ENCODE measurements at regions not wholly inside any gene's neighbourhood (a gene's known extent, or its start where the extent isn't known, plus 50 kb on each side); places are given as distances from the start of the nearest gene placed in this dataset.

DNA sequence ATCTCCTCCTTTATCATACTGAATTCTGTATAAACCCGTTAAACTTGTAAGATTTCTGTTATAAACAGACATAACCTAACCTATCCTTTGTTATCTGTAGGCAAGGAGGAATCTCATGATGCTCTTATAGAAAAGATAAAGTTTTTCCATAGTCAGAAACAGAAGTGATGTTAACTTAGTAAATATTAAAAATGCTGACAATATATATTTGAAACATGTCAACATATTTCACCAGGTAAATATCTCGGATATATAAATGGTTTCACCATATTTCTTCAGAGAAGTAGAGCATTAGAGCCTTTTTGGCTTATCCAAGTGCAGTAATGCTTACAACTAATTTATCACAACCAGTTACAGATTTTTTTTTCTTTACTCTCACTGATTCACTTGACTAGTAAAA, 625.9 kb downstream of the PDHA2 start:
- Histone ChIP-seq H3K9me3 (ENCODE audit: low read depth, low read length, poor library complexity, severe bottlenecking) (no peaks in the 10 kb centered on the region), H3K36me3 (ENCODE audit: insufficient read depth, low read length, poor library complexity, severe bottlenecking) (no peaks in the 10 kb centered on the region), H3K4me1 (ENCODE audit: insufficient read depth, low read length, poor library complexity, severe bottlenecking) (no peaks in the 10 kb centered on the region), H3K4me3 (ENCODE audit: low read depth, low read length, poor library complexity, severe bottlenecking) (no peak overlapping the region), H3K27ac (ENCODE audit: low read depth, low read length, poor library complexity, severe bottlenecking) (no peak overlapping the region), H3K27me3 (replicated peaks; ENCODE audit: insufficient read depth, low read depth, low read length, poor library complexity) (no peaks in the 10 kb centered on the region)
- ChIA-PET POLR2A (ENCODE audit: low non-redundant PET) (no interaction called here), CTCF (no interaction called here)
- TF ChIP-seq EZH2 (IDR thresholded peaks at IDR 0.05; ENCODE audit: borderline replicate concordance, low read depth, low read length, poor library complexity, severe bottlenecking) = no peak
- TF ChIP-seq, protein P1, sequence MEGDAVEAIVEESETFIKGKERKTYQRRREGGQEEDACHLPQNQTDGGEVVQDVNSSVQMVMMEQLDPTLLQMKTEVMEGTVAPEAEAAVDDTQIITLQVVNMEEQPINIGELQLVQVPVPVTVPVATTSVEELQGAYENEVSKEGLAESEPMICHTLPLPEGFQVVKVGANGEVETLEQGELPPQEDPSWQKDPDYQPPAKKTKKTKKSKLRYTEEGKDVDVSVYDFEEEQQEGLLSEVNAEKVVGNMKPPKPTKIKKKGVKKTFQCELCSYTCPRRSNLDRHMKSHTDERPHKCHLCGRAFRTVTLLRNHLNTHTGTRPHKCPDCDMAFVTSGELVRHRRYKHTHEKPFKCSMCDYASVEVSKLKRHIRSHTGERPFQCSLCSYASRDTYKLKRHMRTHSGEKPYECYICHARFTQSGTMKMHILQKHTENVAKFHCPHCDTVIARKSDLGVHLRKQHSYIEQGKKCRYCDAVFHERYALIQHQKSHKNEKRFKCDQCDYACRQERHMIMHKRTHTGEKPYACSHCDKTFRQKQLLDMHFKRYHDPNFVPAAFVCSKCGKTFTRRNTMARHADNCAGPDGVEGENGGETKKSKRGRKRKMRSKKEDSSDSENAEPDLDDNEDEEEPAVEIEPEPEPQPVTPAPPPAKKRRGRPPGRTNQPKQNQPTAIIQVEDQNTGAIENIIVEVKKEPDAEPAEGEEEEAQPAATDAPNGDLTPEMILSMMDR (conservative IDR thresholded peaks at IDR 0.05; ENCODE audit: low read depth, low read length) = no peak
- no peak for DNase-seq (ENCODE audit: low spot score)
- intact Hi-C loops (cut with micrococcal nuclease; ENCODE audit: unreplicated experiment) = no loop called here
- BruUV-seq (replicated peaks) = no TSS peak

DNA sequence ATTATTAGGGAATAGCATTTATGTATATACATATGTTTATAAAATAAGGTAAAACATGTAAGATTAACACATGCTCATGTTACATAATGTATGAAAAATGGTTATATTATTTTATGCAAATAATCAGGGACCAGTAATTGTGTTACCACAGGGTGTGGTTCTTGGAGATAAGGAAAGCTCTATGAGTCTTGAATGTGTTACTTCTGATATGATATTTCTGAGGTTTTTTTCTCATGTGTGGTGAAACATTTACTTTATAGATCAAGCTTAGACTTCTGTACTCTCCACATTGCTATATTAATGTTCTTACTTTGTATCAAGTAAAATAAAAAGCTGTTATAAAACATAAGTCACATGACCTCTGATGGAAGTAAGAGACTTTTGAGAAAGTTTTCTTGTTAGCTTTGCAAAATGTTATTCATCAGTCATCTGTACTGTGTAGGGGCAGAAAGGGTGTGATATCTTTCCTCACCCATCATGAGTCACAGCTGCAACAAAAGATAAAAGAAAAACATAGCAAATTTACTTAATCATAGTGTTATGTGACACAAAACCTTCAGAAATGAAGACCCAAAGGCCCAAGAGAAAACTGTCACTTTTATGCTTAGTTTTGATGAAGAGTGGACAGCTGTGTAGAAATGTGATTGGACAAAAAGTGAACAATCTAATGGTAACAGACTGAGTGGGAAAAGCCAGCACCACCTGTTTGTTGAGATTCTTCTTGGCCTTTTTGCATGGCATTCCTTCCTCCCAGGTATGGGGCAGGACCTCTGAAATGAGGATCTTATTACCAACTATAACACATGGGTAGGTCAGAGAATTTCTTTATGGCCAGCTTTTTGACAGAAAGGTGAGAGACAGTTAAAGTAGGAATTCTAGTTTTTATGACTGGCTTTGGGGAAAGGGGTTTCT, 632.3 kb downstream of the PDHA2 start:
- no peaks in the 10 kb centered on the region for H3K36me3 ChIP-seq (ENCODE audit: insufficient read depth, low read length, poor library complexity, severe bottlenecking)
- ChIA-PET POLR2A (ENCODE audit: low non-redundant PET) (no interaction called here), CTCF (no interaction called here)
- H3K4me1 ChIP-seq (ENCODE audit: insufficient read depth, low read length, poor library complexity, severe bottlenecking) = no peaks in the 10 kb centered on the region
- no peak overlapping the region for H3K4me3 ChIP-seq (ENCODE audit: low read depth, low read length, poor library complexity, severe bottlenecking)
- no peaks in the 10 kb centered on the region for H3K27me3 ChIP-seq (replicated peaks; ENCODE audit: insufficient read depth, low read depth, low read length, poor library complexity)
- no peak for DNase-seq (ENCODE audit: low spot score)
- no peak overlapping the region for H3K27ac ChIP-seq (ENCODE audit: low read depth, low read length, poor library complexity, severe bottlenecking)
- TF ChIP-seq EZH2 (IDR thresholded peaks at IDR 0.05; ENCODE audit: borderline replicate concordance, low read depth, low read length, poor library complexity, severe bottlenecking) = no peak
- TF ChIP-seq, protein P1 (conservative IDR thresholded peaks at IDR 0.05; ENCODE audit: low read depth, low read length) = no peak
- H3K9me3 ChIP-seq (ENCODE audit: low read depth, low read length, poor library complexity, severe bottlenecking) = no peaks in the 10 kb centered on the region
- BruUV-seq (replicated peaks) = no TSS peak
- intact Hi-C loops (cut with micrococcal nuclease; ENCODE audit: unreplicated experiment) = no loop called here

DNA sequence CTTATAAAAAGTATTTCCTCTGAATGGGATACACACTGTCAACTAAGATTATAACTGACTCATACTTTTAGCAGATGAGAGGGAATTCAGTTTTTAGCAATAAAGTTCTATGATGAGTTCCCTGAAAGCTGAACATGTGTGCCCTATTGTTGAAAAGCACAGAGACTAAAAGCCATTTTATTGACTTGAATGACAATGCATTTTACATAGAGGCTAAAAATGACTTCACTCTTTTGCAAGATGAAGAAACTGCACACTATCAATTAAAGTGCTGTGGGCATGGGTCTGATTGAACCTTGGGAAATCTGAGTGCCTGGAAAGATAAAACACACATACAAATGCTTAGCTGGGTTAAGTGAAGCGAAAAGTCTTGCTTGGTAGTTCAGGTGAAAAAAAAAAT, 633.4 kb downstream of the PDHA2 start:
- intact Hi-C loops (cut with micrococcal nuclease; ENCODE audit: unreplicated experiment) = no loop called here
- no TSS peak for BruUV-seq (replicated peaks)
- Histone ChIP-seq H3K9me3 (ENCODE audit: low read depth, low read length, poor library complexity, severe bottlenecking) (no peaks in the 10 kb centered on the region), H3K27ac (ENCODE audit: low read depth, low read length, poor library complexity, severe bottlenecking) (no peak overlapping the region), H3K27me3 (replicated peaks; ENCODE audit: insufficient read depth, low read depth, low read length, poor library complexity) (no peaks in the 10 kb centered on the region), H3K36me3 (ENCODE audit: insufficient read depth, low read length, poor library complexity, severe bottlenecking) (no peaks in the 10 kb centered on the region), H3K4me3 (ENCODE audit: low read depth, low read length, poor library complexity, severe bottlenecking) (no peak overlapping the region), H3K4me1 (ENCODE audit: insufficient read depth, low read length, poor library complexity, severe bottlenecking) (no peaks in the 10 kb centered on the region)
- DNase-seq (ENCODE audit: low spot score) = no peak
- CTCF ChIA-PET = no interaction called here
- POLR2A ChIA-PET (ENCODE audit: low non-redundant PET) = no interaction called here
- no peak for TF ChIP-seq EZH2 (IDR thresholded peaks at IDR 0.05; ENCODE audit: borderline replicate concordance, low read depth, low read length, poor library complexity, severe bottlenecking)
- TF ChIP-seq, protein P1 (conservative IDR thresholded peaks at IDR 0.05; ENCODE audit: low read depth, low read length) = no peak

Measured in A673 (cell line).